ENCODE measurements at regions not wholly inside any gene's neighbourhood (a gene's known extent, or its start where the extent isn't known, plus 50 kb on each side); places are given as distances from the start of the nearest gene placed in this dataset.

GRCh38 chr2:59068255-59068654 is 827.1 kb upstream of the FANCL start:
- TF ChIP-seq GATA2 (IDR thresholded peaks at IDR 0.05; ENCODE audit: low read depth, low read length) = no peak
- no peak for TF ChIP-seq GATA3 (IDR thresholded peaks at IDR 0.05; ENCODE audit: low read depth, low read length)
